HEK293T (cell line): ENCODE measurements at regions not wholly inside any gene's neighbourhood (a gene's known extent, or its start where the extent isn't known, plus 50 kb on each side); places are given as distances from the start of the nearest gene placed in this dataset.

ENCODE experiments used
- ARNT ChIP-seq: fragments of 450-650 bp; IDR thresholded peaks from 2 replicates; pipeline ENCODE4 v1.6.1; 2017; ENCODE audit warnings: mild to moderate bottlenecking
- BHLHE40 ChIP-seq: fragments of 450-650 bp; IDR thresholded peaks from 2 replicates; pipeline ENCODE4 v1.6.1; 2016; ENCODE audit warnings: mild to moderate bottlenecking, moderate library complexity, borderline replicate concordance
- CTBP1 ChIP-seq: fragments of 450-650 bp; IDR thresholded peaks from 2 replicates; pipeline ENCODE4 v1.6.1; 2016; ENCODE audit warnings: borderline replicate concordance
- FOXA1 ChIP-seq: fragments of 450-650 bp; IDR thresholded peaks from 2 replicates; pipeline ENCODE4 v1.6.1; 2016; ENCODE audit warnings: mild to moderate bottlenecking
- FOXK2 ChIP-seq: fragments of 450-650 bp; IDR thresholded peaks from 2 replicates; pipeline ENCODE4 v1.6.1; 2016; ENCODE audit warnings: mild to moderate bottlenecking
- FOXM1 ChIP-seq: fragments of 450-650 bp; IDR thresholded peaks from 2 replicates; pipeline ENCODE4 v1.6.1; 2017; ENCODE audit warnings: mild to moderate bottlenecking, borderline replicate concordance
- LEF1 ChIP-seq: fragments of 450-650 bp; IDR thresholded peaks from 2 replicates; pipeline ENCODE4 v1.6.1; 2017; ENCODE audit warnings: mild to moderate bottlenecking, borderline replicate concordance
- SP1 ChIP-seq: fragments of 450-650 bp; IDR thresholded peaks from 2 replicates; pipeline ENCODE4 v1.6.1; 2017
- SUZ12 ChIP-seq: fragments of 450-650 bp; IDR thresholded peaks from 2 replicates; pipeline ENCODE4 v1.6.1; 2016; ENCODE audit warnings: mild to moderate bottlenecking
- TARDBP ChIP-seq: fragments of 450-650 bp; IDR thresholded peaks from 2 replicates; pipeline ENCODE4 v1.6.1; 2016

DNA sequence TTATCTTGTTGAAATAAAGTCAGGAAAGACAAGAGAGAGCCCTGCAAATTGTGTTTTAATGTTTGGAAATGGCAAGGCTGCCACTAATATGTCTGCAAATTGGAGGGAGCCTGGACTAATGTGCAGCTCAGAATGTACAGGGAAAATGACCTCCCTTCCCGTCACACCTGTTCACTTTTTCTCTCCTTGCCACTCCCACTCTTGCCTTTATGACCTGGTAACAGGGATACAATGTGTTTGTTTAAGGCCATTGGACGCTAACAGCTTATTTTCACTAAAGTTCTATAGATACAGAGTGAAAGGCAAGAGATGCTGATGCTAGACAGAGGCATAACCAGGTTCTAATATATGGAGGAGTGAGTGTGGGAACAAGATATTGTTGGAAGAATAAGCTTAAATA, 203.9 kb downstream of the RAB38 start:
- TF ChIP-seq FOXK2 (no peak), TARDBP (no peak), SUZ12 (no peak), SP1 (no peak), CTBP1 (no peak), ARNT (no peak), FOXM1 (no peak), BHLHE40 (no peak), LEF1 (no peak), FOXA1 (no peak)
